ENCODE measurements at regions not wholly inside any gene's neighbourhood (a gene's known extent, or its start where the extent isn't known, plus 50 kb on each side); places are given as distances from the start of the nearest gene placed in this dataset.

- TF ChIP-seq CTCF (IDR thresholded peaks at IDR 0.05; ENCODE audit: borderline replicate concordance, insufficient read depth, low read depth, low read length): no peak
- H3K4me3 ChIP-seq (ENCODE audit: low read depth, low read length): no peak overlapping the region
Observed at GRCh38 chr5:74026310-74026709, 400.3 kb downstream of the ARHGEF28 start.

GRCh38 chr5:74021126-74021525 lies 395.1 kb downstream of the ARHGEF28 start:
- TF ChIP-seq CTCF (IDR thresholded peaks at IDR 0.05; ENCODE audit: borderline replicate concordance, insufficient read depth, low read depth, low read length): no peak
- H3K4me3 ChIP-seq (ENCODE audit: low read depth, low read length): no peak overlapping the region

- H3K4me3 ChIP-seq (ENCODE audit: low read depth, low read length): no peak overlapping the region
- no peak for TF ChIP-seq CTCF (IDR thresholded peaks at IDR 0.05; ENCODE audit: borderline replicate concordance, insufficient read depth, low read depth, low read length)
Observed at GRCh38 chr5:74020503-74020902, 394.5 kb downstream of the ARHGEF28 start.

- TF ChIP-seq CTCF (IDR thresholded peaks at IDR 0.05; ENCODE audit: borderline replicate concordance, insufficient read depth, low read depth, low read length): no peak
- no peak overlapping the region for H3K4me3 ChIP-seq (ENCODE audit: low read depth, low read length)
Observed at GRCh38 chr5:74019923-74020322, 393.9 kb downstream of the ARHGEF28 start.

GRCh38 chr5:74017786-74018211 lies 391.8 kb downstream of the ARHGEF28 start:
- no peak for TF ChIP-seq CTCF (IDR thresholded peaks at IDR 0.05; ENCODE audit: borderline replicate concordance, insufficient read depth, low read depth, low read length)

GRCh38 chr5:74017112-74017511 lies 391.1 kb downstream of the ARHGEF28 start:
- no peak overlapping the region for H3K4me3 ChIP-seq (ENCODE audit: low read depth, low read length)

More at GRCh38 chr5:74017786-74018211, 391.8 kb downstream of the ARHGEF28 start:
- no peak overlapping the region for H3K4me3 ChIP-seq (ENCODE audit: low read depth, low read length)

More at GRCh38 chr5:74017112-74017511, 391.1 kb downstream of the ARHGEF28 start:
- no peak for TF ChIP-seq CTCF (IDR thresholded peaks at IDR 0.05; ENCODE audit: borderline replicate concordance, insufficient read depth, low read depth, low read length)
